ENCODE measurements at regions not wholly inside any gene's neighbourhood (a gene's known extent, or its start where the extent isn't known, plus 50 kb on each side); places are given as distances from the start of the nearest gene placed in this dataset.

- DNase-seq (ENCODE audit: low read depth, low spot score), result no peak
These were observed 115.9 kb downstream of the LY86 start for GRCh38 chr6:6704103-6705060.

GRCh38 chr6:6705061-6705425, 116.5 kb downstream of the LY86 start:
- DNase-seq (ENCODE audit: low read depth, low spot score), result no peak

- no peak for DNase-seq (ENCODE audit: low read depth, low spot score)
These were observed 117.6 kb downstream of the LY86 start for GRCh38 chr6:6705915-6706675.

GRCh38 chr6:6707143-6707542, 118.6 kb downstream of the LY86 start:
- DNase-seq (ENCODE audit: low read depth, low spot score), result no peak

- DNase-seq (ENCODE audit: low read depth, low spot score), result no peak
These were observed 120.6 kb downstream of the LY86 start for GRCh38 chr6:6709106-6709505.

- DNase-seq (ENCODE audit: low read depth, low spot score), result no peak
These were observed 122.7 kb downstream of the LY86 start for GRCh38 chr6:6711031-6711785.

GRCh38 chr6:6711832-6712448, 123.4 kb downstream of the LY86 start:
- DNase-seq (ENCODE audit: low read depth, low spot score), result no peak

- no peak for DNase-seq (ENCODE audit: low read depth, low spot score)
These were observed 124.2 kb downstream of the LY86 start for GRCh38 chr6:6712449-6713403.

GRCh38 chr6:6713657-6714056, 125.1 kb downstream of the LY86 start:
- DNase-seq (ENCODE audit: low read depth, low spot score), result no peak

GRCh38 chr6:6714118-6714897, 125.8 kb downstream of the LY86 start:
- DNase-seq (ENCODE audit: low read depth, low spot score), result peak; percentile 32

- no peak for DNase-seq (ENCODE audit: low read depth, low spot score)
These were observed 126.4 kb downstream of the LY86 start for GRCh38 chr6:6714953-6715352.

- DNase-seq (ENCODE audit: low read depth, low spot score), result no peak
These were observed 126.9 kb downstream of the LY86 start for GRCh38 chr6:6715465-6715864.

GRCh38 chr6:6716998-6717763, 128.7 kb downstream of the LY86 start:
- no peak for DNase-seq (ENCODE audit: low read depth, low spot score)

GRCh38 chr6:6717953-6718352, 129.4 kb downstream of the LY86 start:
- no peak for DNase-seq (ENCODE audit: low read depth, low spot score)

GRCh38 chr6:6721606-6722005, 133.1 kb downstream of the LY86 start:
- no peak for DNase-seq (ENCODE audit: low read depth, low spot score)

- no peak for DNase-seq (ENCODE audit: low read depth, low spot score)
These were observed 133.7 kb downstream of the LY86 start for GRCh38 chr6:6722195-6722594.

- DNase-seq (ENCODE audit: low read depth, low spot score), result no peak
These were observed 134.8 kb downstream of the LY86 start for GRCh38 chr6:6723361-6723760.

GRCh38 chr6:6723921-6724538, 135.5 kb downstream of the LY86 start:
- DNase-seq (ENCODE audit: low read depth, low spot score), result no peak
